Osteocyte (in vitro differentiated cells): ENCODE measurements at regions not wholly inside any gene's neighbourhood (a gene's known extent, or its start where the extent isn't known, plus 50 kb on each side); places are given as distances from the start of the nearest gene placed in this dataset.

Source experiments
- DNase-seq: peaks from one replicate; pipeline ENCODE4 v3.0.0; 2021; ENCODE audit warnings: mixed read lengths; ENCODE audit not compliant: unreplicated experiment; ENCODE audit errors: extremely low spot score
- H3K27ac Mint-ChIP-seq: one replicate; pipeline ENCODE4 v1.8.0; 2021; ENCODE audit warnings: mild to moderate bottlenecking, mixed read lengths; ENCODE audit not compliant: unreplicated experiment
- H3K27me3 Mint-ChIP-seq: one replicate; pipeline ENCODE4 v1.8.0; 2021; ENCODE audit warnings: mixed read lengths; ENCODE audit not compliant: unreplicated experiment
- H3K36me3 Mint-ChIP-seq: one replicate; pipeline ENCODE4 v1.8.0; 2021; ENCODE audit warnings: mixed read lengths; ENCODE audit not compliant: unreplicated experiment
- H3K4me1 Mint-ChIP-seq: one replicate; pipeline ENCODE4 v1.8.0; 2021; ENCODE audit warnings: mixed read lengths; ENCODE audit not compliant: unreplicated experiment
- H3K4me3 Mint-ChIP-seq: one replicate; pipeline ENCODE4 v1.8.0; 2021; ENCODE audit warnings: mild to moderate bottlenecking, moderate library complexity, mixed read lengths; ENCODE audit not compliant: unreplicated experiment
- H3K9me3 Mint-ChIP-seq: one replicate; pipeline ENCODE4 v1.8.0; 2021; ENCODE audit warnings: mixed read lengths; ENCODE audit not compliant: unreplicated experiment
- CTCF ChIP-seq: fragments of 200-600 bp; sonication (generic); IDR thresholded peaks from 2 replicates; pipeline ENCODE4 v1.5.0; 2021; ENCODE audit warnings: antibody characterized with exemption, mild to moderate bottlenecking, moderate library complexity

- Mint-ChIP-seq H3K27ac (no peak overlapping the region), H3K27me3 (no peaks in the 10 kb centered on the region), H3K36me3 (no peaks in the 10 kb centered on the region), H3K4me3 (no peak overlapping the region), H3K9me3 (peaks cover 4% of the 10 kb centered on the region), H3K4me1 (peaks cover 17% of the 10 kb centered on the region)
- DNase-seq: no peak
- no peak for TF ChIP-seq CTCF
Observed at GRCh38 chr1:67579623-67580394, 105.2 kb upstream of the GADD45A start.

GRCh38 chr1:67580691-67581403 lies 104.2 kb upstream of the GADD45A start:
- DNase-seq: no peak
- TF ChIP-seq CTCF: no peak
- Mint-ChIP-seq H3K27ac (no peak overlapping the region), H3K9me3 (peaks cover 2% of the 10 kb centered on the region), H3K4me1 (peaks cover 14% of the 10 kb centered on the region), H3K4me3 (no peak overlapping the region), H3K27me3 (no peaks in the 10 kb centered on the region), H3K36me3 (no peaks in the 10 kb centered on the region)

- no peak overlapping the region for H3K4me3 Mint-ChIP-seq
- no peaks in the 10 kb centered on the region for H3K27me3 Mint-ChIP-seq
- peak overlapping the region; percentile 76 for H3K27ac Mint-ChIP-seq
- no peak for DNase-seq
- peaks cover 16% of the 10 kb centered on the region for H3K4me1 Mint-ChIP-seq
- H3K36me3 Mint-ChIP-seq: no peaks in the 10 kb centered on the region
- TF ChIP-seq CTCF: no peak
- no peaks in the 10 kb centered on the region for H3K9me3 Mint-ChIP-seq
Observed at GRCh38 chr1:67582625-67583461, 102.2 kb upstream of the GADD45A start.

GRCh38 chr1:67583462-67583950 lies 101.5 kb upstream of the GADD45A start:
- H3K4me1 Mint-ChIP-seq: peaks cover 16% of the 10 kb centered on the region
- DNase-seq: no peak
- no peaks in the 10 kb centered on the region for H3K9me3 Mint-ChIP-seq

More at GRCh38 chr1:67583462-67583950, 101.5 kb upstream of the GADD45A start:
- H3K27me3 Mint-ChIP-seq: no peaks in the 10 kb centered on the region
- TF ChIP-seq CTCF: no peak
- no peak overlapping the region for H3K4me3 Mint-ChIP-seq
- no peaks in the 10 kb centered on the region for H3K36me3 Mint-ChIP-seq
- peak overlapping the region; percentile 76 for H3K27ac Mint-ChIP-seq
